ENCODE measurements at regions not wholly inside any gene's neighbourhood (a gene's known extent, or its start where the extent isn't known, plus 50 kb on each side); places are given as distances from the start of the nearest gene placed in this dataset.

DNA sequence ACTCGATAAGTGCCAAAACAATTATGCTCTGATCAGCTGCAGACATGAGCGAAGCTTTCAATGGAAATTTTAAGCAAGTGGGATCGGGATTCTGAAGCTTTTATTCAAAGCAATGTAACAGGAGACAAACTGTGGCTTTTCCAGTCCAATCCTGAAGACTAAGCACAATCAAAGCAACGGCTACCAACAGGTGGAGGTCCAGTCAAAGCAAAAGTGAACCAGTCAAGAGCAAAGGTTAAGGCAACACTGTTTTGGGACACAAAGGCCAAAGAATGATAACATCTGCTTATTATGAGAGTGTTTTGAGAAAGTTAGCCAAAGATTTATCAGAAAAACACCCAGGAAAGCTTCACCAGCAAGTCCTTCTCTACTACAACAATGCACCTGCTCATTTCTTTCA is 170.1 kb downstream of the SEC16B start:
- no peak overlapping the region for H3K4me2 ChIP-seq (ENCODE audit: low read depth, low read length)
- H3K9me3 ChIP-seq (ENCODE audit: control insufficient read depth, insufficient read depth, low read length): peaks cover 4% of the 10 kb centered on the region
- peaks cover 16% of the 10 kb centered on the region for H3K27me3 ChIP-seq (ENCODE audit: control insufficient read depth, insufficient read depth, low read length)
- CTCF ChIA-PET: no interaction called here
- no peak overlapping the region for H2AK9ac ChIP-seq (replicated peaks; ENCODE audit: low read depth, low read length, poor library complexity)
- H4K5ac ChIP-seq (ENCODE audit: low read depth, low read length): no peak overlapping the region
- H2AFZ ChIP-seq (replicated peaks; ENCODE audit: low read length, poor library complexity): no peak overlapping the region
- H2BK15ac ChIP-seq (ENCODE audit: low read depth, low read length): no peak overlapping the region
- no peak overlapping the region for H3K4ac ChIP-seq (ENCODE audit: low read depth, low read length)
- H2BK20ac ChIP-seq (ENCODE audit: low read depth, low read length): no peak overlapping the region
- H3K9me1 ChIP-seq (ENCODE audit: insufficient read depth, low read length): no peaks in the 10 kb centered on the region; the same call in 1 of the 2 replicates
- H2BK5ac ChIP-seq (ENCODE audit: low read depth, low read length, poor library complexity, severe bottlenecking): no peak overlapping the region
- BruUV-seq (replicated peaks): no TSS peak
- dilution Hi-C loops (cut with HindIII; ENCODE audit: low sequenced_read_pairs, unreplicated experiment) (no loop called here), intact Hi-C loops (cut with micrococcal nuclease) (no loop called here), in situ Hi-C loops (cut with MboI; ENCODE audit: low sequenced_read_pairs) (no loop called here)
- POLR2A ChIA-PET (ENCODE audit: unreplicated experiment): no interaction called here
- TF ChIP-seq, protein P1, sequence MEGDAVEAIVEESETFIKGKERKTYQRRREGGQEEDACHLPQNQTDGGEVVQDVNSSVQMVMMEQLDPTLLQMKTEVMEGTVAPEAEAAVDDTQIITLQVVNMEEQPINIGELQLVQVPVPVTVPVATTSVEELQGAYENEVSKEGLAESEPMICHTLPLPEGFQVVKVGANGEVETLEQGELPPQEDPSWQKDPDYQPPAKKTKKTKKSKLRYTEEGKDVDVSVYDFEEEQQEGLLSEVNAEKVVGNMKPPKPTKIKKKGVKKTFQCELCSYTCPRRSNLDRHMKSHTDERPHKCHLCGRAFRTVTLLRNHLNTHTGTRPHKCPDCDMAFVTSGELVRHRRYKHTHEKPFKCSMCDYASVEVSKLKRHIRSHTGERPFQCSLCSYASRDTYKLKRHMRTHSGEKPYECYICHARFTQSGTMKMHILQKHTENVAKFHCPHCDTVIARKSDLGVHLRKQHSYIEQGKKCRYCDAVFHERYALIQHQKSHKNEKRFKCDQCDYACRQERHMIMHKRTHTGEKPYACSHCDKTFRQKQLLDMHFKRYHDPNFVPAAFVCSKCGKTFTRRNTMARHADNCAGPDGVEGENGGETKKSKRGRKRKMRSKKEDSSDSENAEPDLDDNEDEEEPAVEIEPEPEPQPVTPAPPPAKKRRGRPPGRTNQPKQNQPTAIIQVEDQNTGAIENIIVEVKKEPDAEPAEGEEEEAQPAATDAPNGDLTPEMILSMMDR (conservative IDR thresholded peaks at IDR 0.05; ENCODE audit: low read depth, low read length): no peak
- no peak for TF ChIP-seq POLR2A (IDR thresholded peaks at IDR 0.05; ENCODE audit: low read depth, low read length)
- no peak for TF ChIP-seq MAZ (IDR thresholded peaks at IDR 0.05; ENCODE audit: borderline replicate concordance, low read depth, low read length)
- TF ChIP-seq CEBPB (IDR thresholded peaks at IDR 0.05; ENCODE audit: low read depth, low read length): no peak
- no peak for TF ChIP-seq FOS (IDR thresholded peaks at IDR 0.05; ENCODE audit: low read depth, low read length)
- no peak for TF ChIP-seq BHLHE40 (IDR thresholded peaks at IDR 0.05; ENCODE audit: low read depth, low read length)
- TF ChIP-seq NFE2L2 (IDR thresholded peaks at IDR 0.05; ENCODE audit: low read depth, low read length): no peak
- TF ChIP-seq USF2 (IDR thresholded peaks at IDR 0.05; ENCODE audit: low read depth, low read length): no peak
- TF ChIP-seq RCOR1 (IDR thresholded peaks at IDR 0.05; ENCODE audit: insufficient replicate concordance, low read length): no peak
- TF ChIP-seq MAFK (IDR thresholded peaks at IDR 0.05; ENCODE audit: low read depth, low read length): no peak
- TF ChIP-seq RFX5 (IDR thresholded peaks at IDR 0.05; ENCODE audit: low read depth, low read length): no peak
- TF ChIP-seq SMC3 (IDR thresholded peaks at IDR 0.05; ENCODE audit: low read depth, low read length): no peak
- TF ChIP-seq RAD21 (IDR thresholded peaks at IDR 0.05; ENCODE audit: low read length): no peak
- TF ChIP-seq ELK1 (IDR thresholded peaks at IDR 0.05; ENCODE audit: borderline replicate concordance, low read depth, low read length): no peak
- TF ChIP-seq CHD1 (IDR thresholded peaks at IDR 0.05; ENCODE audit: low read depth, low read length): no peak
- no peak for TF ChIP-seq MXI1 (IDR thresholded peaks at IDR 0.05; ENCODE audit: borderline replicate concordance, low read depth, low read length)
- H3K14ac ChIP-seq (replicated peaks; ENCODE audit: low read depth, low read length): no peak overlapping the region
- no peak overlapping the region for H3K56ac ChIP-seq (ENCODE audit: extremely low read depth, insufficient read depth, low read length)
- H3K4me3 ChIP-seq (ENCODE audit: insufficient read depth, low read depth, low read length): no peak overlapping the region
- H3K23ac ChIP-seq (ENCODE audit: low read depth, low read length): no peak overlapping the region
- H3K36me3 ChIP-seq (ENCODE audit: control insufficient read depth, insufficient read depth, low read length): no peaks in the 10 kb centered on the region
- WGBS, 2 experiments (ENCODE audit: extremely low coverage in 2 of 2, insufficient read length in 1 of 2): 73% methylated on average over 3 of the region's 4 CpGs; no CpG with 5 or more reads in 1 of the 2 experiments
- H4K20me1 ChIP-seq (ENCODE audit: insufficient read depth, low read length): no peaks in the 10 kb centered on the region
- H4K8ac ChIP-seq (ENCODE audit: low read depth in 2 of 2, low read length in 2 of 2): no peak overlapping the region
- no peak overlapping the region for H3K9ac ChIP-seq (ENCODE audit: low read depth, low read length)
- H3K18ac ChIP-seq (ENCODE audit: low read depth, low read length): no peak overlapping the region
- no peaks in the 10 kb centered on the region for H3K79me1 ChIP-seq (ENCODE audit: low read depth in 1 of 2, low read length in 2 of 2)
- no peak overlapping the region for H3K27ac ChIP-seq (ENCODE audit: insufficient read depth, low read length)
- peaks cover 2% of the 10 kb centered on the region; the same call in 1 of the 2 replicates for H3K4me1 ChIP-seq (ENCODE audit: control insufficient read depth, insufficient read depth, low read length)
- H4K91ac ChIP-seq (ENCODE audit: insufficient read depth, low read depth, low read length): no peak overlapping the region
- no peak for ATAC-seq (ENCODE audit: low read depth)
- DNase-seq: no peak
- no peak overlapping the region for H2BK120ac ChIP-seq (ENCODE audit: low read depth, low read length)
- no peak overlapping the region for H2AK5ac ChIP-seq (ENCODE audit: low read depth, low read length)
